Cardiac fibroblast (primary cell): ENCODE measurements at regions not wholly inside any gene's neighbourhood (a gene's known extent, or its start where the extent isn't known, plus 50 kb on each side); places are given as distances from the start of the nearest gene placed in this dataset.
"Not testable (repeated sequence)": the region's sequence is repeated elsewhere in the genome, so short reads cannot be mapped to it uniquely, and the experiment has no call there.

Source experiments
- DNase-seq, 2 donors: peaks; one replicate each; pipeline versions ENCODE4 v3.0.0 to v3.0.0-alpha.2; 2010; ENCODE audit warnings: low read depth in 2 of 2
- H3K4me3 ChIP-seq, 2 donors: replicated peaks in 1 of 2; 1 replicate in 1 of 2; 2 replicates in 1 of 2; pipeline ENCODE4 v1.5.1; 2011; ENCODE audit warnings: low read depth in 2 of 2, low read length in 2 of 2, mild to moderate bottlenecking in 2 of 2, moderate library complexity in 1 of 2
- CTCF ChIP-seq: IDR thresholded peaks from one replicate; pipeline ENCODE4 v1.5.1; 2011; ENCODE audit warnings: low read depth, mild to moderate bottlenecking, low read length, inconsistent platforms

GRCh38 chr10:35822316-35822715 lies 180.2 kb upstream of the FZD8 start:
- H3K4me3 ChIP-seq: no peak overlapping the region
- TF ChIP-seq CTCF: peak; percentile 56
- DNase-seq: peak; percentile 76 to 87

- no peak for DNase-seq
- TF ChIP-seq CTCF: no peak
- no peak overlapping the region for H3K4me3 ChIP-seq
Measured at GRCh38 chr10:35821339-35821911, 179.3 kb upstream of the FZD8 start.

- H3K4me3 ChIP-seq: no peak overlapping the region
- no peak for TF ChIP-seq CTCF
- DNase-seq: no peak
Measured at GRCh38 chr10:35819736-35820135, 177.6 kb upstream of the FZD8 start.

GRCh38 chr10:35819011-35819410 lies 176.9 kb upstream of the FZD8 start:
- no peak for TF ChIP-seq CTCF
- DNase-seq: no peak
- H3K4me3 ChIP-seq: no peak overlapping the region

GRCh38 chr10:35817109-35817508 lies 175.0 kb upstream of the FZD8 start:
- DNase-seq, H3K4me3 ChIP-seq: not testable (repeated sequence)

- no peak for TF ChIP-seq CTCF
- no peak for DNase-seq
- no peak overlapping the region for H3K4me3 ChIP-seq
Measured at GRCh38 chr10:35813219-35813618, 171.1 kb upstream of the FZD8 start.

GRCh38 chr10:35808344-35808743 lies 166.2 kb upstream of the FZD8 start:
- no peak for DNase-seq

More at GRCh38 chr10:35808344-35808743, 166.2 kb upstream of the FZD8 start:
- no peak overlapping the region for H3K4me3 ChIP-seq
- no peak for TF ChIP-seq CTCF
